NCI-H345 (cell line): ENCODE measurements at regions not wholly inside any gene's neighbourhood (a gene's known extent, or its start where the extent isn't known, plus 50 kb on each side); places are given as distances from the start of the nearest gene placed in this dataset.

Experiments
- DNase-seq: peaks from one replicate; lab custom pipeline; 2025; lab: John Stamatoyannopoulos, UW

- no peak for DNase-seq
Observed at GRCh38 chr1:56073614-56074006, 505.8 kb downstream of the PLPP3 start.

DNA sequence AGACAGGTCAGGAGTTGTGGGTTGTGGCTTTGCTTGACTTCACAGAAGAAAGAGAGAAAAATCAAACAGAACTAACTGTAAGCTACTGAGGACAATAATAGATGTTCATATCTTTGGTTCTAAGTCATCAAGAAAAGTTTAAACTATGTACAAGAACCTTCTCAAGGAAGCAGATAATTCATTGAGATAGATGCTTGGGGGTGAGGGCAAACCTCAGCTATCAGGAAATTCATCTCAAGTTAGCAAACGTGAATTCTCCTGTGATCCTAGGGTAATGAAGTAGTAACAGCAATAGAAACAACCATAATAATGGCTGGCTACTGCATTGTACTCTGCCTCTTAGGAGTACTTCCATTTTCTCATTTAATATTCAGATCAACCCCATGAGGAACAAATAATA lies 506.2 kb downstream of the PLPP3 start:
- no peak for DNase-seq

DNA sequence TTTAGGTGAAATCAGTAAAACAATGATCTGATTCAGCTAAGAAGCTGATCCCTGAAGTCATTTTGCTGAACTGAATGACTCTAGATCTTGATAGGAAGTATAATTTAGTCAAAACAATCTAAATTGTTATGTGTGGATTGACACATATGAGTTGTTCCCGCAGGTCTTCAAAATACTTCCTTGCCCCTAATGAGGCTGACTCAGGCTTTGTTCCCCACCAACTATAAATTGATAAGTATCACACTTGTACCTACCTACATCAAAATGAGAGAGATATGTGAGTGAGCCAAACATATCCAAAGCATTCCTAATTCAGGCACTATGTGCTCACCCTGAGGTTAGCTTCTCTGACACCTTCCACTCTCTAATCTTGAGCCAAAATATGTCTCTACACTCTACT lies 507.1 kb downstream of the PLPP3 start:
- no peak for DNase-seq

DNA sequence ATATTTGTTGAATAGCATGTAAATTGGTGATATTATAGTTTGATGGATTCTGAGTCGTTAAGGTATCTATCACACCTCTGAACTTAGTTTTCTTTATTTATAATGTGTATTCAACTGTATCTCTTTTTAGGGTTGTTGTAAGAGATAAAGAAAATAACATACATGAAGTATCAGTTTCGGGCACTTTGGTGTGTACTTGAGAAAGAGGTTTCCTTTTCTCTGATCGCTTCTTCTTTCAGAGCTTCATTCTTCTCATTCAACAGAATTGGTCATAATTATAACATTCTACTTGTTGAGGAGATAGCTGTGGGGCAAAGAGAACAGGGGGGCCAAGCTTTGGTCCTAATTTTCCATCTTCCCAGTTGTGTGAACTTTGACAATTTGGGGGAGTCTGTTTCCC lies 508.0 kb downstream of the PLPP3 start:
- no peak for DNase-seq

DNA sequence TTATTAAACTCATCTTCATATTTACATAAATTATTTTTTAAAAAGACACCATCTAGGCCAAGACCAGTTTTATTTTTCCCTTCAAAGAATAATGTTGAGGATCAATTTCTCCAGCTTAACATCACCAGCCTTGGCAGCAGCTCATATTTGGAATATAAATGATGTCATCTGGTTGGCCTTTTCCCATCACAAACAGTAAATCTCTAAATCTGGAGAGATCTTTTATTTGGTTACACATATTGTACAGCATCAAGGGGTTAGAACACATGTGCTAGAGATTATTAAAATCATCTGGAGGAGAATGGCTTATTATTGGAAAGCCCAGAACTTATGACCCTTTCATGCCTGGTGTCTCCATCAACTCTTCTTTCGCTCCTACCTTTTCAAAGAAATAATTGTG lies 508.8 kb downstream of the PLPP3 start:
- no peak for DNase-seq

DNA sequence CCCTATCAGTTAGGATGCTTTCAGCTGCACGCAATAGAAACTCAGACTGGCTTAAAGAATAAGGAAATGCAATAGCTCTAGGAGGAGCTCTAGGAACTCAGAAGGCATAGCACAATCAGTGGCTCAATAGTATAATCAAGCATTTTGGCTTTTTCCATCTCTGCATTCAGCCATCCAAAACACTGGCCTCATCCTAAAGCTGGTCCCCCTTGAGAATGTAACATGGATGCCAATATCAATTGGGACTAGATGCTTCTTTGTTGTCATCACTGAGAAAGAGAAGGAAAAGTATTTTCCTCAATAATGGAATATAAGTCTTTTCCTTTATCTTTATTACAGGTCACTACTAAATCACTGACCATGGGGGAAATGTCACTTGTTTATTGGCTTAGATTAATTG lies 509.5 kb downstream of the PLPP3 start:
- no peak for DNase-seq

DNA sequence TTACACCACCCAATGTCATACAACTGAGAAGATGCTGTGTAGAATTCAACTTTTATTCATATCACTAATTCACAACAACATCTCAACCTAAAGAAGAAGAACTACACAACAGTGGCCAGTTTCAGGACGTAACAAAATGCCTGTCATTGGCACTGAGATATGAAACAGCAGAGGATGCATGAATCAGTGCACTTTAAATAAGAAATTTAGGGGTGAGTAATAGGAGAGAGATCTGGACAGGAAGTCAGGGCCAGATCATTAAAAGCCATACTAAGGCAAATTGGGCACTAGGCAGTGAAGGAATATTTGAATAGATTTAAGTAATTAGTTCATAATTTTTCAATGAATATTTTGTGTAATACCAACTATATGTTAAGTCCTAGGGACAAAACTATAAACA lies 510.5 kb downstream of the PLPP3 start:
- no peak for DNase-seq

DNA sequence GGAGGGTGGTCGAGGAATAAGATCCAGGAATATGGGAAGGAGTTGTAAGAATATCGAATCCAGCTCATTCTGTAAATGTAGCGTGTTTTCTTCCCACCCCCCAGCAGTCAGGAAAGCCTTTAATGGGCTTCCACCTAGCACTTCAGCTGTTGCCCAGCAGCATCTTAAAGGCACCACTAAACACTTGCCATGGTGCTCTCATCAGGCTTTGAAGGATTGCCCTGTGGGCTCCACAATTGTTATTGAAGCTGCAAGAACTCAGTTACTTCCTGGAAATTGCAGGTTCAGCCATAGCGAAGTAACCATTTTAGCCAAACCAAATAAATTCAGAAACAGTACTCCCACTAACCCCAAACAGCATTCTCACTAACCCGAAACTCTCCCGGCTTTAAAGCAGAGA lies 511.2 kb downstream of the PLPP3 start:
- no peak for DNase-seq

GRCh38 chr1:56065729-56066128 lies 513.6 kb downstream of the PLPP3 start:
- no peak for DNase-seq

- no peak for DNase-seq
Observed at GRCh38 chr1:56064705-56065104, 514.7 kb downstream of the PLPP3 start.

DNA sequence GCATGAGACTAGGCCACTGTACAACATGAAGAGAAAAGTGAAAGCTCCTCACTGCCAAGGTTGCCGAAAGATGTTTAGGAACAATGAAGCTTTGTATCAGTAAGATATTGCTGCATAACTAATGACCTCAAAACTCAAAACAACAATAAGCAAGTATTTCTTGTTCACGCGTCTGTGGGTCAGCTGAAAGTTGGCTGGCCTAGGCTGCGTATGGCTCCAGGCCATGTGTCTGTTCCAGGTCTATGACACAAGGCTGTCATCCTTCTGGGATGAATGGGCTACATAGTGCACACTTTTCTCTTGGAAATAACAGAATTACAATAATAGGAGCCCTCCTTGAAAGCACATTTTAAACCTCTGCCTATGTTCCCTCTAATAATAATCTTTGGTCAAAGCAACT lies 515.9 kb downstream of the PLPP3 start:
- DNase-seq: no peak

- no peak for DNase-seq
Observed at GRCh38 chr1:56062625-56063024, 516.7 kb downstream of the PLPP3 start.

DNA sequence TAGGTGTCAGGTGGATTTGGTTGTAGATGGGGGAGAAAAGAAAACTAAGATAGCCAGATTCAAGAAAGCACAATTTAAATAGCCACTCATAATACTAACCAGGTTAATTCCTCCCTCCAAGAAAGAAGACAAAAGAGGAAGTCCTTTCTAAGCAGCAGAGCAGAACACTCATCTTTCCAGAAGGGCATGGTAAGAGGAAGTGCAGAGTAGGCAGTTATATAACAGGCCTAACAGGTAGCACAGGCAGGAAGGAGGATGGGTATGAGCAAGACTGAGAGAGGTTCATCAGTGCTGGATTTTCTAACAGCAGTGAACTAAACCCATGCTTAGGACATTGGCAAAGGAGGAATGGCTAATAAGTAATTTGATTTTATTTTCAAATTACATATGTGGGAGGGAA lies 517.5 kb downstream of the PLPP3 start:
- no peak for DNase-seq

- no peak for DNase-seq
Observed at GRCh38 chr1:56060906-56061305, 518.5 kb downstream of the PLPP3 start.

GRCh38 chr1:56057466-56058405 lies 521.6 kb downstream of the PLPP3 start:
- no peak for DNase-seq

- no peak for DNase-seq
Observed at GRCh38 chr1:56056438-56057287, 522.7 kb downstream of the PLPP3 start.

DNA sequence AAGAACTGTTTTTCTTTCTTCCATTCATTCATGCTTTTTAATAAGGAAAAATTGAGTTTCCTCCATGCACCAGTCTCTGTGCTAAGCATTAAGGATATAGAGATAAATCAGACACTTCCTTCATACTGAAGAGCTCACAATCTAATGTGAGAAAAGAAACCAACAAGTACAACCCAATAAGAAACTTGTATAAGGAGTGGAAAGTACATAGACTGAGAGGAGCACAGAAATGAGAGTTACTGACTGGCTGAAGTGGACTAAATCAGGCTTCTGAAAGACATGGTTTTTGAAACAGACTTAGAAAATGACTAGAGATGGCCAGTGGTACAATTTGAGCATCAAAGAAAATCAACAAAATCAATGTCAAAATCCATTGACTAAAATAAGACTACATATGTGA lies 524.4 kb downstream of the PLPP3 start:
- DNase-seq: no peak

- no peak for DNase-seq
Observed at GRCh38 chr1:56052041-56052440, 527.3 kb downstream of the PLPP3 start.

GRCh38 chr1:56050911-56051310 lies 528.5 kb downstream of the PLPP3 start:
- no peak for DNase-seq

DNA sequence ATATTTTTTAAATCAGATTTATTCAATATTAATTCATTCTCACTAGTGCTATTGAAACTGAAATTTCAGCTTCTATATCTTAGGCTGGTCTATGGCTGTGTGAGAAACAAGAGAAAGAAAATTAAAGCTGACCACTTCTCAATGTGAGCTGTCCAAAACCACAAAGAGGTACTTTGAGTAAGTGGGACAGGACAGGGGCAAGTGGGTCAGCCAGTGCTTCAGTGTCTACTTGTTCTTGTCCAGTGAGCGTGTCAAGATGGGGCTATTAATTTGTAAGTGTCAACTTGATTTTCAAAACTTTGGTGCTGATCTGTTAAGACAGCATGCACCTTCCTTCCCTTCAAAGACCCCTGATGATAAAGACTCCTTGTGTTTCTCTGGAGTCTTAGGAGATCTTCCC lies 533.9 kb downstream of the PLPP3 start:
- DNase-seq: no peak

DNA sequence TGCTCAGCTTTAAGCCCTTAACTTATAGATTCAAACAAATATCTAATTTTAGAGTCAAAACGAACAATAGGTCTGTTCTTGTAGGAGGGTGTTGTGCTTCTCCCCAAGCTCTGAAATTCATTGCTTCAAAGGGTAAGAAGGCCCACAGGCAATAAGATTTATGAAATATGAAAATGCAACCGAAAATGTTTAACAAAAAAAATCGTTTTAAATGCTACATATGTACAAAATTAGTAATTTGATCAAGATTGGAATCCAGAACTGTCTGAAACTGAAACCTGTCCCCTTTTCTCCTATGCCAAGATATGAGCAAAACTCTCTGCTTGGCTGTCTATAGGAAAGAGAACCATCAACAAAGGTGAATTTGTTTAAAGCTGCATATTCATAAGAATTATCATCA lies 534.3 kb downstream of the PLPP3 start:
- DNase-seq: no peak

DNA sequence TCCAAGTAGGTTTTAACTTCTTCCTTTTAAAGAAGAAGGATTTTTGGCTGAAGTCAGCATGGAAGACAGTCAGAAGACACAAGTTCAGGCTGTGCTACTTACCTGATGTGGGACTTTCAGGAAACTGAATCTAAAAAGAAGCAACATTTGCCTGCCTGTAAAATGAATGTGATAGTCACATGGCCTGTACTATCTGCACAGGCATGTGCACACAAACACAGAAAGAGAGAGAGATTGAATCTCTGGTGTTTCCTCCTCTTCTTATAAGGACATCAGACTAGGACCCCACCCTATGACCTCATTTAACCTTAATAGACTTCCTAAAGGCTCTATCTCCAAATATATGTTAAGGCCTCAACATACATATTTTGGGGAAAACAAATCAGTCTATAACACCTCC lies 542.9 kb downstream of the PLPP3 start:
- DNase-seq: no peak

- DNase-seq: no peak
Observed at GRCh38 chr1:56034847-56035481, 544.4 kb downstream of the PLPP3 start.
